Colonic mucosa (tissue), 4 donors: ENCODE measurements at regions not wholly inside any gene's neighbourhood (a gene's known extent, or its start where the extent isn't known, plus 50 kb on each side); places are given as distances from the start of the nearest gene placed in this dataset.
"Not testable (repeated sequence)": the region's sequence is repeated elsewhere in the genome, so short reads cannot be mapped to it uniquely, and the experiment has no call there.

Experiments used
- DNase-seq: peaks from one replicate; pipeline ENCODE4 v3.0.0-alpha.2; 2020
- H3K27ac ChIP-seq: fragments of 200-600 bp; one replicate; pipeline ENCODE4 v1.8.0; 2021
- H3K27me3 ChIP-seq: fragments of 200-600 bp; one replicate; pipeline ENCODE4 v1.8.0; 2021
- H3K36me3 ChIP-seq: fragments of 200-600 bp; one replicate; pipeline ENCODE4 v1.8.0; 2021
- H3K4me1 ChIP-seq: fragments of 200-600 bp; one replicate; pipeline ENCODE4 v1.8.0; 2021; ENCODE audit warnings: mild to moderate bottlenecking
- H3K4me3 ChIP-seq: fragments of 200-600 bp; one replicate; pipeline ENCODE4 v1.8.0; 2021
- H3K9ac ChIP-seq, 2 donors: one replicate each; pipeline ENCODE4 v1.7.0; 2013; ENCODE audit warnings: control low read depth in 2 of 2, low read depth in 2 of 2, low read length in 2 of 2
- H3K9me3 ChIP-seq: fragments of 200-600 bp; one replicate; pipeline ENCODE4 v1.8.0; 2021
- CTCF ChIP-seq: fragments of 200-600 bp; IDR thresholded peaks from one replicate; pipeline ENCODE4 v1.8.0; 2022; ENCODE audit warnings: antibody characterized with exemption, mild to moderate bottlenecking
- intact Hi-C: fragments of 100-400 bp; cut with DNase I; formaldehyde crosslinking; loops from one replicate; pipeline ENCODE4 v1.14.1; 2022
- donor health status: healthy.
- donor health status: DM: no; HTN: no; CAD: no.
- donor health status: DM: no; HTN: no; CAD: no.

- no peak for TF ChIP-seq CTCF
- no peak for DNase-seq
- no peak overlapping the region for H3K9ac ChIP-seq
- no peaks in the 10 kb centered on the region for H3K36me3 ChIP-seq
- H3K4me3 ChIP-seq = no peak overlapping the region
- no peaks in the 10 kb centered on the region for H3K27me3 ChIP-seq
- no peak overlapping the region for H3K27ac ChIP-seq
- intact Hi-C loops = no loop called here
- no peaks in the 10 kb centered on the region for H3K9me3 ChIP-seq
- H3K4me1 ChIP-seq = no peaks in the 10 kb centered on the region
Observed at GRCh38 chr17:20938244-20938643, 104.6 kb downstream of the USP22 start.

GRCh38 chr17:20938988-20939615 lies 103.7 kb downstream of the USP22 start:
- DNase-seq = no peak
- H3K9ac ChIP-seq = no peak overlapping the region
- TF ChIP-seq CTCF = no peak

DNA sequence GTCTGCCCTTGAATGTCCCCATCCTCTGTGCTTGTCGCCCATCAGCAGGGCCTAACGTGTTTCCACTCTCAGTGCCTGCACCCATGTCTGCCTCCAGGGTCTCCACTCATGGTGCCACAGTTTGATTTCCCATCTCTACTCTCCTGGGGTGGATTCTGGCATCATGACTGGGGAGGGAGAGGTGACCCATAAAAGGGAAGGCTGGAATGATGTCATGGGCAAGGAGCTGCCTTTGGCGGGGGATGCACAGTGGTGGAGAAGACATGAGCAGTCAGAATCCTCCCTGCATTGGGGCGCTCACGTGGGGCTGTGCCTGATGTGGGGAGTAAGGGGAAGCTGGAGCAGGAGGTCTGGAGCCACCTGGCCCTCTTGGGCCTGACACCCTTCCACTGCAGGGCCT lies 100.9 kb downstream of the USP22 start:
- intact Hi-C loops = loop anchor here (5.0 kb wide), 1 partner anchor 50 kb away; no protein-coding TSS in a partner anchor
- no peak overlapping the region for H3K9ac ChIP-seq
- H3K27ac ChIP-seq = no peak overlapping the region
- H3K4me3 ChIP-seq = no peak overlapping the region
- H3K27me3 ChIP-seq = no peaks in the 10 kb centered on the region
- no peaks in the 10 kb centered on the region for H3K9me3 ChIP-seq
- TF ChIP-seq CTCF = no peak
- no peaks in the 10 kb centered on the region for H3K36me3 ChIP-seq
- DNase-seq = no peak
- no peaks in the 10 kb centered on the region for H3K4me1 ChIP-seq

More at GRCh38 chr17:20938988-20939615, 103.7 kb downstream of the USP22 start:
- Histone ChIP-seq H3K36me3 (no peaks in the 10 kb centered on the region), H3K27me3 (no peaks in the 10 kb centered on the region), H3K27ac (no peak overlapping the region), H3K9me3 (no peaks in the 10 kb centered on the region), H3K4me1 (no peaks in the 10 kb centered on the region), H3K4me3 (no peak overlapping the region)
- intact Hi-C loops = no loop called here

DNA sequence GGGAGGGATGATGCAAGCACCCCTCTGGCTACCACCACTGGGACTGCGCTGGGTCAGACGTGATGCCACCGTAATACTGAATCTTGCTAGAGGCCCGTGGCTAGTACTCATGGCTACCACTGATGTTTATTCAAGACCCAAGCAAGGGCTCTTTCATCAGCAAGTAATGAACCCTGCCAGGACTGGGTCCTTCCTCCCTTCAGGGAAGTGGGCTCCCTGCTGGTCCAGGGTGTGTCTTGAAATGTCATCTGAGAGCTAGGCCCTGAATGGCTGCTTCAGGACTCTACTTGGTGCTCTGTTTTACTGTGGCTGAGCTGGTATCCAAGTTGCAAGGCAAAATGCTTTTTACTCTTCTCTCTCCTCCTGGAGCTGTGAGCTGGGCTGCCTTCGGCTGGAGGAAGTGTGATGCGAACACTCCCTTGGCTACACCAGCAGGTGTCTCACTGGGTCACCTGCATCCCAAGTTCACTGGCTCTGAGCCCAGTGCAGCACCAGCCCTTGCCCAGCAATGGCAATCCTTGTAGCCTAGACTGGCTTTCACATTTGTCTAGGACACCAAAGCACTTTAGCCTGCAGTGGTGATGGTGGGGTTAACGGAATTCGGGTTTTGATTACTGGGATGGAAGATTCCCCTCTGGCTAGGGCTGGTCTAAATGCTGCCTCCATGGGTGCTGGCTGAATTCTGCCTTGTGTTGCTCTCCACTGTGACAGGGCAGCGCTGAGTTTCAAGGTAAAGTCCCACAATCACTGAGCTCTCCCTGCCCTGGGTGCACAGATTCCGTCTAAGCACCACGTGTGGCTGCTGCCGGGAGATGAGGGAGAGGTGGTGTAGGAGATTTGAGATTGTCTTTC lies 98.6 kb downstream of the USP22 start:
- Histone ChIP-seq H3K4me1 (no peaks in the 10 kb centered on the region), H3K4me3 (no peak overlapping the region), H3K9me3 (no peaks in the 10 kb centered on the region), H3K27me3 (no peaks in the 10 kb centered on the region), H3K36me3 (no peaks in the 10 kb centered on the region), H3K9ac (no peak overlapping the region), H3K27ac (no peak overlapping the region)
- peak; percentile 49 for TF ChIP-seq CTCF
- DNase-seq = peak; percentile 65
- intact Hi-C loops = loop anchor here (5.0 kb wide), 1 partner anchor 48 kb away; no protein-coding TSS in a partner anchor

DNA sequence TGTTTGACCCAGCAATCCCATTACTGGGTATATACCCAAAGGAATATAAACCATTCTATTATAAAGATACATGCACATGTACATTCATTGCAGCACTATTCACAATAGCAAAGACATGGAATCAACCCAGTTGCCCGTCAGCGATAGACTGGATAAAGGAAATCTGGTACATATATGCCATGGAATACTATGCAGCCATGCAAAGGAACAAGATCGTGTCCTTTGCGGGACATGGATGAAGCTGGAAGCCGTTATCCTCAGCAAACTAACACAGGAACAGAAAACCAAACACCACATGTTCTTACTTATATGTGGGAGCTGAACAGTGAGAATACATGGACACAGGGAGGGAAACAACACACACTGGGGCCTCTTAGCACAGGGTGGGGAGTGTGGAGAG lies 95.1 kb downstream of the USP22 start:
- H3K9ac ChIP-seq, H3K27ac ChIP-seq, DNase-seq, H3K4me3 ChIP-seq, H3K9me3 ChIP-seq, H3K36me3 ChIP-seq, H3K4me1 ChIP-seq, H3K27me3 ChIP-seq, intact Hi-C loops: not testable (repeated sequence)
